ENCODE measurements at regions not wholly inside any gene's neighbourhood (a gene's known extent, or its start where the extent isn't known, plus 50 kb on each side); places are given as distances from the start of the nearest gene placed in this dataset.
"Not testable (repeated sequence)": the region's sequence is repeated elsewhere in the genome, so short reads cannot be mapped to it uniquely, and the experiment has no call there.

DNA sequence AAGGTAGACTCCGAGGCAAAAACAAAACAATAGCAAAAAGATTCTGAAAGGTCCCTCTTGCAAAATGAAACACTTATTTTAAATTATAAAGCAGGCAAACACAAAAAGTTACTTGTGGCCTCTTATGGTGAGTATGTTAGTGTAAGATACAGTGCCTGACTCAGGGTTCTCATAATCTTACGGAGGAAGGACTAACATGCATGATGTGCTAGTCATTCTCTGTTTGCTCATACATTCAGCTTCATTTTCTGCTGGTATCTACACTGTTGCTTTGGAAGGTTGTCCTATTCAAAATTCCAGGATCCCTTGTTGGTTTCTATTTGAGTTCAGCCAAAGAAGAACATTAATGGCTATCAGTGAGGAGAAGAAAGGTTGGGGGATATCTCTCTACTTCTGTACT lies 249.1 kb upstream of the FAM47A start:
- no peak overlapping the region for H3K4me3 Mint-ChIP-seq (ENCODE audit: low read depth)
- no peak for DNase-seq (ENCODE audit: low spot score)
- H3K27me3 Mint-ChIP-seq (ENCODE audit: low read depth): no peaks in the 10 kb centered on the region
- H3K4me1 Mint-ChIP-seq (ENCODE audit: low read depth): no peaks in the 10 kb centered on the region
- H3K27ac Mint-ChIP-seq: no peak overlapping the region
- no peaks in the 10 kb centered on the region for H3K36me3 Mint-ChIP-seq (ENCODE audit: low read depth)
- intact Hi-C loops (cut with micrococcal nuclease): no loop called here
- no peaks in the 10 kb centered on the region for H3K9me3 Mint-ChIP-seq

DNA sequence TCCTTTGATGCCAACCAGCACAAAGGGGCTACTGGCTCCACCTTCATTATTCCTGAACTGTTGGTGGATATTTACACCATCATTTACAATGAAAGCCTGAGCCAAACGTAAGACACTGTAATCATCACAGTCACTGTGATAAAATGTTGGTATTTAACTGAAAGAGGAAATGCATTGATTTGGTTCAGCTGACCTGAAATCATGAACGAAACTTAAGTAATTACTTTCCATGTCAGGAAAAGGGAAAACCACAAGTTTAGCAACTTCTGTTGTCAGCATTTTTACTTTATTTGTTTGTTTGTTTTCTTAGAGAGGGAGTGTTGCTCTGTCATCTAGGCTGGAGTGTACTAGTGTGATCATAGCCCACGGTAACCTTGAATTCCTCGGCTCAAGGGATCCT lies 247.8 kb upstream of the FAM47A start:
- Mint-ChIP-seq H3K9me3 (no peaks in the 10 kb centered on the region), H3K27me3 (ENCODE audit: low read depth) (no peaks in the 10 kb centered on the region), H3K4me1 (ENCODE audit: low read depth) (no peaks in the 10 kb centered on the region), H3K36me3 (ENCODE audit: low read depth) (no peaks in the 10 kb centered on the region), H3K4me3 (ENCODE audit: low read depth) (no peak overlapping the region), H3K27ac (no peak overlapping the region)
- no peak for DNase-seq (ENCODE audit: low spot score)
- intact Hi-C loops (cut with micrococcal nuclease): no loop called here

DNA sequence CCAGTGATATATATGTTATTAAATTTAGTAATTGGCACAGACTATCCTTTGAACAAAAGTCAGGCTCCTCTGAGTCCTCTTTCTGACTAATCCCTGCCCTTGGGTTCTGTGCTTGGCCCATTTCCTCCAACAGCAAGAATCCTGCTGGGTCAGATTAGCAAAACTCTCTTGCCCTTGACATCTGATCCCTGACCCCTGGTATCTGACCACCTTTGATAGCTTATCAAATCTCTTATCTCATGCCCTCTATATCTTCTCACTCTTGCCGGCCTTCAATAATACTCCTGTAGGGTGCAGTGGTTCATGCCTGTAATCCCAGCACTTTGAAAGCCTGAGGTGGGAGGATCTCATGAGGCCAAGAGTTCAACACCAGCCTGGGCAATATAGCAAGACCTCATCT lies 245.5 kb upstream of the FAM47A start:
- Mint-ChIP-seq H3K27ac (no peak overlapping the region), H3K4me1 (ENCODE audit: low read depth) (no peaks in the 10 kb centered on the region), H3K36me3 (ENCODE audit: low read depth) (no peaks in the 10 kb centered on the region), H3K9me3 (no peaks in the 10 kb centered on the region), H3K27me3 (ENCODE audit: low read depth) (no peaks in the 10 kb centered on the region), H3K4me3 (ENCODE audit: low read depth) (no peak overlapping the region)
- intact Hi-C loops (cut with micrococcal nuclease): no loop called here
- no peak for DNase-seq (ENCODE audit: low spot score)

DNA sequence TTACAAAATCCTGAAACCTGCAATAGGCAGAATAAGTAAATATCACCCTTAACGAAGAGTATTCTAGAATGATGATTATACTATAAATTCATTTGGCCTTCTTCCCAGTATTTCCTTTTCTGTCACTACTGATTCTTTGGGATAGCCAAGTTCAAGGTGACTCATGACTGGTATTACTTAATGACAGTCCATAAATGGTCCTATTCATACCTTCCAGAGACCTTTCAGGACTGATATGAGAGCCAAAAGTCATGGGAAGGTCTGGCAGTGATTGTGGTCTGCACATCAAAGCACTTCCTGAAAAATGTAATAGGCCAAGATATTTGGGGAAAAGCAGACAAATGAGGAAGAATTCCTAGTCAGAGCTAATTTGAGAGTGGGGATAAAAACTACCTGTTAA lies 239.6 kb upstream of the FAM47A start:
- H3K36me3 Mint-ChIP-seq (ENCODE audit: low read depth): no peaks in the 10 kb centered on the region

DNA sequence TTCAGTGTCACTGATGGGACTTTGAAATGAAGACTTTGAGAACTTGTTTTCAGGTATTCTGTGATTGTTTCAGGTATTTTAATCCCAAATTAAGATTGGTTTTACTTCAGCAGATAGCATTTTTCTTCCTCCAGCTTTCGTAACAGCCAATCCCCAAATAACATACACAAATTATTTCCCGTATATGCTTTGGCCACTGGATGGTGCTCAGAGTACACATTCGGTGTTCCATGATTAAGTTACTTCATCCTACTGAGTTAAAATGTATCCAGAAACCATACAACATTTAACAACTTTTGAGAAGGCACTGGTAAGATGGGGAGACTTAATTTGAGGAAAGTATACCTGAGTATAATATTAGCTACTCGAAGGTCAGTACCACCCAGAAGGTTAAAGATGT lies 233.4 kb upstream of the FAM47A start:
- no peaks in the 10 kb centered on the region for H3K36me3 Mint-ChIP-seq (ENCODE audit: low read depth)
- no peak for DNase-seq (ENCODE audit: low spot score)
- no peak overlapping the region for H3K4me3 Mint-ChIP-seq (ENCODE audit: low read depth)
- H3K27ac Mint-ChIP-seq: no peak overlapping the region
- no peaks in the 10 kb centered on the region for H3K27me3 Mint-ChIP-seq (ENCODE audit: low read depth)
- no peaks in the 10 kb centered on the region for H3K4me1 Mint-ChIP-seq (ENCODE audit: low read depth)
- peaks cover 4% of the 10 kb centered on the region for H3K9me3 Mint-ChIP-seq
- intact Hi-C loops (cut with micrococcal nuclease): no loop called here

More for the DNA sequence above, 239.6 kb upstream of the FAM47A start:
- intact Hi-C loops (cut with micrococcal nuclease): no loop called here
- no peak overlapping the region for H3K27ac Mint-ChIP-seq
- no peak for DNase-seq (ENCODE audit: low spot score)
- no peaks in the 10 kb centered on the region for H3K4me1 Mint-ChIP-seq (ENCODE audit: low read depth)
- H3K27me3 Mint-ChIP-seq (ENCODE audit: low read depth): no peaks in the 10 kb centered on the region
- H3K4me3 Mint-ChIP-seq (ENCODE audit: low read depth): no peak overlapping the region
- H3K9me3 Mint-ChIP-seq: peaks cover 4% of the 10 kb centered on the region

DNA sequence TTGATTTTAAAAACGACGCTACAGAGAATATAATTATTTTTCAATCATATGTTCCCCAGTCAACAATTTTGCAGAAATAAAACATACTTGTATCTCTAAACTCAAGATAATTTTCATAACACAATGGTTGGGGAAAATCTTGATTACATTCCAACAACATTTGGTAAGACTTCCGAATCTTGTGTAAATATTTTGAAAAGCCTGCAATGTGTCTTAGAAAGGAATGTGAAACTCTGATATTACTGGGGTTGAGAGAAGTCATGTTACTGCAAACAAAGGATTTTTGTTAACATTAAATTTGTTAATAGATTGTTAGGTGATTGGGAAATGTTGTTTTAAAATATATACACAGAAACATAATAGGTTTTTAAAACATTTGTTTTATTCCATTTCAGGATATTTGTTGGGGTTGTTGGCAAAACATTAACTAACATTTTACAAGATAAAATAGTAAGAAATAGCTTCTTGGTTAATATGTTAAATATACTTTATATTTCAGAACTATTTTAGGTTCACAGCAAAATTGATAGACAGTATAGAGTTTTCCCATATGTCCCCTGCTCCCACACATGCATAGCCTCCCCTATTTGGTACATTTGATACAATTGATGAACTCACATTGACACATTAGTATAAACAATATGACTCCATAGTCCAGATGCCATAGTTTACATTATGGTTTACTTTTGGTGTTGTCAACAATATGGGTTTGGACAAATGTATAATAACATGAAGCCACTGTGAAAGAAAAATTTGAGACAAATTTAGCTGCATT lies 218.6 kb upstream of the FAM47A start:
- no peak overlapping the region for H3K4me3 Mint-ChIP-seq (ENCODE audit: low read depth)
- no peaks in the 10 kb centered on the region for H3K27me3 Mint-ChIP-seq (ENCODE audit: low read depth)
- DNase-seq (ENCODE audit: low spot score): no peak
- intact Hi-C loops (cut with micrococcal nuclease): no loop called here
- no peaks in the 10 kb centered on the region for H3K36me3 Mint-ChIP-seq (ENCODE audit: low read depth)
- H3K4me1 Mint-ChIP-seq (ENCODE audit: low read depth): no peaks in the 10 kb centered on the region
- peaks cover 9% of the 10 kb centered on the region for H3K9me3 Mint-ChIP-seq
- no peak overlapping the region for H3K27ac Mint-ChIP-seq

DNA sequence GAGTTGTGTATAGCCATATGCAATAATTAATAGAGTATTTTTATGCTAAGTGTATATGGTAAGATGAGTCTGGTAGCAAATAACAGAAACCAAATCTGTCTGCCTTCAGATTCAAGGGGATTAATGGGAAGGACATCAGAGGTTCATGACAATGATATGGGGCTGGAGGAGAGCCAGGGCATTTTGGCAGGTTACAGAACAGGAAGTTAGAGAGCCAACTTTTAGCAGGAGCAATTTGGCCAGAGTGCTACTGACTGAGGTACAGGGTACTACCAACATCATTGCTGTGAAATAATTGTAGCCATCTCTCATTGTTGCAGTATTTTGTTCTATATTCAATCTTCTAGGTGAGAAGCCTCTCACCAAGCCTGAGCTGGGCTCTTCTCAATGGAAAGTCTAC lies 210.9 kb upstream of the FAM47A start:
- H3K27me3 Mint-ChIP-seq (ENCODE audit: low read depth): no peaks in the 10 kb centered on the region
- H3K27ac Mint-ChIP-seq: no peak overlapping the region
- no peak overlapping the region for H3K4me3 Mint-ChIP-seq (ENCODE audit: low read depth)
- DNase-seq (ENCODE audit: low spot score): no peak
- peaks cover 4% of the 10 kb centered on the region for H3K9me3 Mint-ChIP-seq
- intact Hi-C loops (cut with micrococcal nuclease): no loop called here
- no peaks in the 10 kb centered on the region for H3K36me3 Mint-ChIP-seq (ENCODE audit: low read depth)
- H3K4me1 Mint-ChIP-seq (ENCODE audit: low read depth): no peaks in the 10 kb centered on the region

DNA sequence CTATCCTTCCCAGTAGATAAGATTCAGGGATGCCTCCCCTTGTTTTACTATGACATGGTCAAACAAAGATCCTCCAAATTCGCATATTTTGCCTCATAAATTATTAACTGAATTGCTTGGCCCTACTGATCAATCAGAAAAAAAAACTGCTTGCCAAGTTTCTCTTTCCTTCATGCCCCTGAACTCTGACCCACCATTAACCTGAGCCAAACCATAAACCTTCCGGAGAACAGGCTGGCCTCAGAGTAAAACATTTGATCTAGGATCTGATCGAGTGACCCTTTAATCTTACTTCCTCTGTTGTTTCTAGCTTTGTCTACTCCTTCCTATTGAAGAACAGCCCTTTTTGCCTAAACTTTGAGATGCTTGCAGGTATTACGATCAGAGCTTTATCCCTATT lies 209.7 kb upstream of the FAM47A start:
- Mint-ChIP-seq H3K9me3 (peaks cover 6% of the 10 kb centered on the region), H3K36me3 (ENCODE audit: low read depth) (no peaks in the 10 kb centered on the region), H3K27ac (no peak overlapping the region), H3K4me3 (ENCODE audit: low read depth) (no peak overlapping the region), H3K27me3 (ENCODE audit: low read depth) (no peaks in the 10 kb centered on the region), H3K4me1 (ENCODE audit: low read depth) (no peaks in the 10 kb centered on the region)
- intact Hi-C loops (cut with micrococcal nuclease): no loop called here
- DNase-seq (ENCODE audit: low spot score): no peak

DNA sequence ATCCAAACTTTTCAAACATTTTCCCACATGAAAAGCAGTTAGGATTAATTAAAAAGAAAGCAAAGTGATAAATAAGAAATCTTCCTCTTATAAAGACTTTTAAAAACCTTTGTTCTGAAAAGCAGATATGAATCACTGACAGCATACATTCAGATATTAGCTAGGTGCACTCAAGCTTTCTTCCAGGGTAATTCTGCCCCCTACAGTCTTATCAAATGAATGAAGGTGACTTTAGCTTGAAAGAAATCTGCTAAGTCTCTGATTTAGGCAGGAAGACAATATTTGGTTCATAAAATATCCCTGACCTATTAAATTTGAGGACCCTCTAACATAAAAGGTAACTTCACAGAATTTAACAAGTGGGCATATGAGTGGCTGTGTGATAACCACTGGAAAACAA lies 209.1 kb upstream of the FAM47A start:
- H3K27me3 Mint-ChIP-seq (ENCODE audit: low read depth): no peaks in the 10 kb centered on the region
- no peak overlapping the region for H3K4me3 Mint-ChIP-seq (ENCODE audit: low read depth)
- peaks cover 12% of the 10 kb centered on the region for H3K9me3 Mint-ChIP-seq
- intact Hi-C loops (cut with micrococcal nuclease): no loop called here
- no peak overlapping the region for H3K27ac Mint-ChIP-seq
- no peaks in the 10 kb centered on the region for H3K4me1 Mint-ChIP-seq (ENCODE audit: low read depth)
- no peak for DNase-seq (ENCODE audit: low spot score)
- H3K36me3 Mint-ChIP-seq (ENCODE audit: low read depth): no peaks in the 10 kb centered on the region

DNA sequence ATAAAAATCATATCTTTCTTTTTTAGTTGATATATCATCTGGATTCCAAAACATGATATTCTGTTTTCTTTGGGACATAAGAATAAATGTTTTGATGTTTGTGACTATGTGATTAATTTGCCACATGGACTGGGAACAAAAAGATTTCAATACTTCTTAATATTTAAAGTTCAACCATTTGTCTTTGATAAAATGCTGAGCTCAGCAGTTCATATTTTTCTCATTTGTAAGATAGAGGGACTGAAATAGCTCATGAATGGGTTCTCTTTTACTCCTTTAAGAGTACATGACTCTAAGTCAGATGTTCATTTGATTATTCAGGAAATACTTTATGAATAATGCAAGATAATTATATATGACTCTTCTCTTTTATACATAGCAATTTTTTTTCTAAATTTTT lies 205.9 kb upstream of the FAM47A start:
- Mint-ChIP-seq H3K4me3 (ENCODE audit: low read depth) (no peak overlapping the region), H3K27me3 (ENCODE audit: low read depth) (no peaks in the 10 kb centered on the region), H3K9me3 (peaks cover 7% of the 10 kb centered on the region), H3K36me3 (ENCODE audit: low read depth) (no peaks in the 10 kb centered on the region), H3K4me1 (ENCODE audit: low read depth) (no peaks in the 10 kb centered on the region), H3K27ac (no peak overlapping the region)
- intact Hi-C loops (cut with micrococcal nuclease): no loop called here
- no peak for DNase-seq (ENCODE audit: low spot score)

DNA sequence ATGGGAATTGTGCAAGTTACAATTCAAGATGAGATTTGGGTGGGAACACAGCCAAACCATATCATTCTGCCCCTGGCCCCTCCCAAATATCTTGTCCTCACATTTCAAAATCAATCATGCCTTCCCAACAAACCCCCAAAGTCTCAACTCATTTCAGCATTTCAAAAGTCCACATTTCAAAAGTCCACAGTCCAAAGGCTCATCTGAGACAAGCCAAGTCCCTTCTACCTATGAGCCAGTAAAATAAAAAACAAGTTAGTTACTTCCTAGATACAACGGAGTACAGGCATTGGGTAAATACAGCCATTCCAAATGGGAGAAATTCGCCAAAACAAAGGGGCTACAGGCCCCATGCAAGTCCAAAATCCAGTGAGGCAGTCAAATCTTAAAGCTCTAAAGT lies 203.3 kb upstream of the FAM47A start:
- H3K27ac Mint-ChIP-seq; intact Hi-C loops (cut with micrococcal nuclease); H3K36me3 Mint-ChIP-seq (ENCODE audit: low read depth); H3K4me1 Mint-ChIP-seq (ENCODE audit: low read depth); DNase-seq (ENCODE audit: low spot score); H3K27me3 Mint-ChIP-seq (ENCODE audit: low read depth); H3K4me3 Mint-ChIP-seq (ENCODE audit: low read depth); H3K9me3 Mint-ChIP-seq: not testable (repeated sequence)

DNA sequence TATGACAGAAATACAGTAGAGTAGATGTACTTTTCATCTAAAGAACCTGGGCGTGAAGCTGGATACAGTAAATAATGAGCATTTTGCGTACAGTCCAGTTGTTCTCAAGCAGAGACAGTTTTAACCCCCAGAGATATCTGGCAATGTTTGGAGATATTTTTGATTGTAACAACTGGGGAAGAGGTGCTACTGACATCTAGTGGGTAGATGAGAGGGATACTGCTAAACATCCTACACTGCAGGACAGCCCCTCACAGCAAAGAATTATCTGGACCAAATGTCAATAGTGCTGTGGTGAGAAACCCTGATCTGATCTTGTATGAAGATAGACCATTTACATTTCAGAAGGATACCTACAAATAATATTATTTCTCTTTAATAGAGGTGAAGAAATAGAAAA lies 200.2 kb upstream of the FAM47A start:
- Mint-ChIP-seq H3K4me1 (ENCODE audit: low read depth) (no peaks in the 10 kb centered on the region), H3K27me3 (ENCODE audit: low read depth) (no peaks in the 10 kb centered on the region), H3K4me3 (ENCODE audit: low read depth) (no peak overlapping the region), H3K9me3 (peaks cover 7% of the 10 kb centered on the region), H3K36me3 (ENCODE audit: low read depth) (no peaks in the 10 kb centered on the region), H3K27ac (no peak overlapping the region)
- intact Hi-C loops (cut with micrococcal nuclease): no loop called here
- DNase-seq (ENCODE audit: low spot score): no peak

DNA sequence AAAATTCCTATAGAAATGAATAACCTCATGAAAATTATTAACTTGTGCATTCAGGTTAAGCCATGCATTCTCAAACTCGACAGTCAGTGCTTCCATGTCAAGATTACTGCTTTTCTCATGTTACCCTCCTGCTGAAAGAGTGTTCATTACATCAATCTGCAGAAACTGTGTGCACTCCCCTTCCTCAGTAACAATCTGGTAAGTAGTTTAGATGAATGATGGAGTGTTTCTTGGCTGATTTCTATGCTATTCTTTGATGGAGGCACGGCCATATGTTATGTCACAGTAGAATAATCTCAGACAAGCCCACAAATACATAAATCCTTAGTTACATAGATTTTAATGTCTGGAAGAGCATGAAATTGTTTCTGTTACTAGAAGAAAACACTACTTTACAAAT lies 193.3 kb upstream of the FAM47A start:
- no peak overlapping the region for H3K27ac Mint-ChIP-seq
- no peak for DNase-seq (ENCODE audit: low spot score)
- no peaks in the 10 kb centered on the region for H3K36me3 Mint-ChIP-seq (ENCODE audit: low read depth)
- H3K27me3 Mint-ChIP-seq (ENCODE audit: low read depth): no peaks in the 10 kb centered on the region
- intact Hi-C loops (cut with micrococcal nuclease): no loop called here
- H3K4me3 Mint-ChIP-seq (ENCODE audit: low read depth): no peak overlapping the region
- no peaks in the 10 kb centered on the region for H3K9me3 Mint-ChIP-seq
- H3K4me1 Mint-ChIP-seq (ENCODE audit: low read depth): no peaks in the 10 kb centered on the region

DNA sequence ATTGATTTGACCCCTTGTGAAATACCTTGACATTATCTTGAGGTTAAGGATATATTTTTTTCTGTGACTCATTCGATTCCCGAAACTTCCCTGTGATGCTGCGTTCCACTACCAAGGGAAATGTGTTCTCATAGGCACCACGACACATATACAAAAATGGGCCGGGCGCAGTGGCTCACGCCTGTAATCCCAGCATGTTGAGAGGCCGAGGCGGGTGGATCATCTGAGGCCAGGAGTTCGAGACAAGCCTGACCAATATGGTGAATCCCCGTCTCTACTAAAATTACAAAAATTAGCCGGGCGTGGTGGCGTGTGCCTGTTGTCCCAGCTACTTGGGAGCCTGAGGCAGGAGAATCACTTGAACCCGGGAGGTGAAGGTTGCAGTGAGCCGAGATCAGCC lies 188.3 kb upstream of the FAM47A start:
- DNase-seq (ENCODE audit: low spot score); intact Hi-C loops (cut with micrococcal nuclease); H3K4me3 Mint-ChIP-seq (ENCODE audit: low read depth); H3K4me1 Mint-ChIP-seq (ENCODE audit: low read depth); H3K9me3 Mint-ChIP-seq; H3K27ac Mint-ChIP-seq; H3K27me3 Mint-ChIP-seq (ENCODE audit: low read depth); H3K36me3 Mint-ChIP-seq (ENCODE audit: low read depth): not testable (repeated sequence)
